ENCODE measurements at regions not wholly inside any gene's neighbourhood (a gene's known extent, or its start where the extent isn't known, plus 50 kb on each side); places are given as distances from the start of the nearest gene placed in this dataset.

GRCh38 chr4:23484689-23485088 lies 405.2 kb downstream of the PPARGC1A start:
- no peaks in the 10 kb centered on the region for H3K36me3 ChIP-seq (replicated peaks in 1 of 2; ENCODE audit: control insufficient read depth in 1 of 2, insufficient read depth in 2 of 2, low read length in 2 of 2)
- ChIA-PET CTCF (ENCODE audit: low intra/inter-chr PET ratio, low total read pairs) (no interaction called here), POLR2A (no interaction called here)
- H4K20me1 ChIP-seq (ENCODE audit: insufficient read depth, low read length) = no peaks in the 10 kb centered on the region
- FAIRE-seq = no peak
- no peaks in the 10 kb centered on the region for H3K9me3 ChIP-seq (ENCODE audit: low read length)
- no peak for DNase-seq (ENCODE audit: low spot score)
- H3K79me2 ChIP-seq (ENCODE audit: insufficient read depth, low read length) = no peaks in the 10 kb centered on the region
- no peak overlapping the region for H3K9ac ChIP-seq (ENCODE audit: insufficient read depth, low read depth, low read length)
- H2AFZ ChIP-seq (ENCODE audit: low read length) = no peak overlapping the region
- no peaks in the 10 kb centered on the region for H3K27me3 ChIP-seq (ENCODE audit: control insufficient read depth in 1 of 2, insufficient read depth in 2 of 2, low read length in 2 of 2)
- in situ Hi-C loops (cut with HindIII; ENCODE audit: extremely low pct_ligation_motif_present, low pct_unique_long_range_greater_than_20kb) (no loop called here), intact Hi-C loops (cut with micrococcal nuclease; ENCODE audit: unreplicated experiment) (no loop called here)
- no peak overlapping the region for H3K4me2 ChIP-seq (ENCODE audit: low read depth, low read length)
- WGBS (ENCODE audit: low lambda C conversion rate) = 17% methylated on average over 3 of the region's 4 CpGs
- H3K4me3 ChIP-seq (replicated peaks in 1 of 3; ENCODE audit: insufficient read depth in 1 of 3, low read depth in 2 of 3, low read length in 3 of 3) = no peak overlapping the region
- no peak for ATAC-seq
- no TSS peak for BruUV-seq (replicated peaks)
- no peak overlapping the region for H3K27ac ChIP-seq (ENCODE audit: extremely low read length, insufficient read depth, low read length)
- no peaks in the 10 kb centered on the region for H3K4me1 ChIP-seq (ENCODE audit: insufficient read depth, low read length)
- TF ChIP-seq ZNF431 (CRISPR knock-in tag; IDR thresholded peaks at IDR 0.05; ENCODE audit: borderline replicate concordance, low read depth) = no peak
- TF ChIP-seq FOXJ3 (CRISPR knock-in tag; IDR thresholded peaks at IDR 0.05; ENCODE audit: borderline replicate concordance) = no peak
- TF ChIP-seq ZNF543 (CRISPR knock-in tag; IDR thresholded peaks at IDR 0.05) = no peak
- TF ChIP-seq CEBPG (CRISPR knock-in tag; IDR thresholded peaks at IDR 0.05) = no peak
- TF ChIP-seq FOXK2 (IDR thresholded peaks at IDR 0.05) = no peak
- no peak for TF ChIP-seq BCLAF1 (IDR thresholded peaks at IDR 0.05)
- no peak for TF ChIP-seq PRMT3 (CRISPR knock-in tag; IDR thresholded peaks at IDR 0.05; ENCODE audit: borderline replicate concordance, low read depth)
- no peak for TF ChIP-seq ZNF644 (CRISPR knock-in tag; IDR thresholded peaks at IDR 0.05; ENCODE audit: low read depth)
- TF ChIP-seq DPF2 (CRISPR knock-in tag; IDR thresholded peaks at IDR 0.05; ENCODE audit: borderline replicate concordance, low read depth) = no peak
- TF ChIP-seq, protein P1, sequence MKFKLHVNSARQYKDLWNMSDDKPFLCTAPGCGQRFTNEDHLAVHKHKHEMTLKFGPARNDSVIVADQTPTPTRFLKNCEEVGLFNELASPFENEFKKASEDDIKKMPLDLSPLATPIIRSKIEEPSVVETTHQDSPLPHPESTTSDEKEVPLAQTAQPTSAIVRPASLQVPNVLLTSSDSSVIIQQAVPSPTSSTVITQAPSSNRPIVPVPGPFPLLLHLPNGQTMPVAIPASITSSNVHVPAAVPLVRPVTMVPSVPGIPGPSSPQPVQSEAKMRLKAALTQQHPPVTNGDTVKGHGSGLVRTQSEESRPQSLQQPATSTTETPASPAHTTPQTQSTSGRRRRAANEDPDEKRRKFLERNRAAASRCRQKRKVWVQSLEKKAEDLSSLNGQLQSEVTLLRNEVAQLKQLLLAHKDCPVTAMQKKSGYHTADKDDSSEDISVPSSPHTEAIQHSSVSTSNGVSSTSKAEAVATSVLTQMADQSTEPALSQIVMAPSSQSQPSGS (CRISPR knock-in tag; IDR thresholded peaks at IDR 0.05) = no peak
- TF ChIP-seq, protein P2, sequence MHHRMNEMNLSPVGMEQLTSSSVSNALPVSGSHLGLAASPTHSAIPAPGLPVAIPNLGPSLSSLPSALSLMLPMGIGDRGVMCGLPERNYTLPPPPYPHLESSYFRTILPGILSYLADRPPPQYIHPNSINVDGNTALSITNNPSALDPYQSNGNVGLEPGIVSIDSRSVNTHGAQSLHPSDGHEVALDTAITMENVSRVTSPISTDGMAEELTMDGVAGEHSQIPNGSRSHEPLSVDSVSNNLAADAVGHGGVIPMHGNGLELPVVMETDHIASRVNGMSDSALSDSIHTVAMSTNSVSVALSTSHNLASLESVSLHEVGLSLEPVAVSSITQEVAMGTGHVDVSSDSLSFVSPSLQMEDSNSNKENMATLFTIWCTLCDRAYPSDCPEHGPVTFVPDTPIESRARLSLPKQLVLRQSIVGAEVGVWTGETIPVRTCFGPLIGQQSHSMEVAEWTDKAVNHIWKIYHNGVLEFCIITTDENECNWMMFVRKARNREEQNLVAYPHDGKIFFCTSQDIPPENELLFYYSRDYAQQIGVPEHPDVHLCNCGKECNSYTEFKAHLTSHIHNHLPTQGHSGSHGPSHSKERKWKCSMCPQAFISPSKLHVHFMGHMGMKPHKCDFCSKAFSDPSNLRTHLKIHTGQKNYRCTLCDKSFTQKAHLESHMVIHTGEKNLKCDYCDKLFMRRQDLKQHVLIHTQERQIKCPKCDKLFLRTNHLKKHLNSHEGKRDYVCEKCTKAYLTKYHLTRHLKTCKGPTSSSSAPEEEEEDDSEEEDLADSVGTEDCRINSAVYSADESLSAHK (CRISPR knock-in tag; IDR thresholded peaks at IDR 0.05; ENCODE audit: borderline replicate concordance) = no peak

All from HepG2 (cell line).